ENCODE measurements at regions not wholly inside any gene's neighbourhood (a gene's known extent, or its start where the extent isn't known, plus 50 kb on each side); places are given as distances from the start of the nearest gene placed in this dataset.

- no peak for DNase-seq
These were observed 99.0 kb upstream of the DAB2 start for GRCh38 chr5:39523821-39524220.

- DNase-seq = no peak
These were observed 97.3 kb upstream of the DAB2 start for GRCh38 chr5:39521940-39522590.

GRCh38 chr5:39521098-39521860 is 96.5 kb upstream of the DAB2 start:
- peak; percentile 46 for DNase-seq

GRCh38 chr5:39520232-39520572 is 95.4 kb upstream of the DAB2 start:
- DNase-seq = no peak

- no peak for DNase-seq
These were observed 94.9 kb upstream of the DAB2 start for GRCh38 chr5:39519566-39520231.

GRCh38 chr5:39519079-39519478 is 94.3 kb upstream of the DAB2 start:
- DNase-seq = no peak

- DNase-seq = no peak
These were observed 93.7 kb upstream of the DAB2 start for GRCh38 chr5:39518516-39518915.

- no peak for DNase-seq
These were observed 93.0 kb upstream of the DAB2 start for GRCh38 chr5:39517800-39518199.

- DNase-seq = no peak
These were observed 91.1 kb upstream of the DAB2 start for GRCh38 chr5:39515881-39516280.

- DNase-seq = no peak
These were observed 88.5 kb upstream of the DAB2 start for GRCh38 chr5:39513236-39513635.

GRCh38 chr5:39506211-39506610 is 81.4 kb upstream of the DAB2 start:
- no peak for DNase-seq

GRCh38 chr5:39505791-39506190 is 81.0 kb upstream of the DAB2 start:
- no peak for DNase-seq

GRCh38 chr5:39505363-39505762 is 80.6 kb upstream of the DAB2 start:
- no peak for DNase-seq

- no peak for DNase-seq
These were observed 78.4 kb upstream of the DAB2 start for GRCh38 chr5:39503155-39503554.

GRCh38 chr5:39502704-39503103 is 77.9 kb upstream of the DAB2 start:
- DNase-seq = no peak

GRCh38 chr5:39501397-39501796 is 76.6 kb upstream of the DAB2 start:
- no peak for DNase-seq

- DNase-seq = no peak
These were observed 75.9 kb upstream of the DAB2 start for GRCh38 chr5:39500551-39501175.

GRCh38 chr5:39498278-39498952 is 73.6 kb upstream of the DAB2 start:
- no peak for DNase-seq

GRCh38 chr5:39497322-39497721 is 72.5 kb upstream of the DAB2 start:
- DNase-seq = no peak

GRCh38 chr5:39495227-39495626 is 70.4 kb upstream of the DAB2 start:
- DNase-seq = no peak

GRCh38 chr5:39494534-39494933 is 69.8 kb upstream of the DAB2 start:
- DNase-seq = no peak

GRCh38 chr5:39494107-39494510 is 69.3 kb upstream of the DAB2 start:
- no peak for DNase-seq

GRCh38 chr5:39491210-39491609 is 66.4 kb upstream of the DAB2 start:
- no peak for DNase-seq
